ENCODE measurements at regions not wholly inside any gene's neighbourhood (a gene's known extent, or its start where the extent isn't known, plus 50 kb on each side); places are given as distances from the start of the nearest gene placed in this dataset.

DNA sequence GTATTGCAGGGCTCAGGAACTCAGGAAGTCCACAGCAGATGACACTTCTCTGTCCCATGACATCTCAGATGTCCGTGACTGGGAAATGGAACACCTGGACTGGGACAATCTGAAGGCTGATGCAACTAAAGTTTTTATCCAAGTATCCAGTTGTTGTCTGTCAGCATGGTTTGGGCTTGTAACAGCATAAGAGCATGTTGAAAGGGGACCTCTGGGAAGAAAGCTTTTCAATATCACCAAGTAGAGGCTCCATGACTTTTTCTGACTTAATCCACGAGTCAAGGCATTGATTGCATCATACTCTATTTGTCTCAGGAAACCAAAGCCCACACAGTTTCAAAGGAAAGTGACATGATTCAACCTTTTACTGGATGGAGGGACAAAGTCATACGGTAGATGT, 807.7 kb downstream of the MTRR start:
- no peak for DNase-seq (ENCODE audit: low spot score)
- H3K79me2 ChIP-seq (ENCODE audit: insufficient read depth, low read depth, low read length) = no peaks in the 10 kb centered on the region
- ChIA-PET CTCF (ENCODE audit: unreplicated experiment) (no interaction called here), POLR2A (interaction anchor here (1.4 kb wide), 1 partner anchor 9 kb away, joined by 3 read pairs; no protein-coding TSS in a partner anchor)
- no peaks in the 10 kb centered on the region for H3K9me3 ChIP-seq (ENCODE audit: low read length)
- intact Hi-C loops (cut with micrococcal nuclease; ENCODE audit: unreplicated experiment) = no loop called here
- no peak overlapping the region for H3K4me3 ChIP-seq (ENCODE audit: low read depth, low read length, poor library complexity, severe bottlenecking)
- no peaks in the 10 kb centered on the region for H3K4me1 ChIP-seq (ENCODE audit: insufficient read depth, low read length, poor library complexity, severe bottlenecking)
- no peaks in the 10 kb centered on the region for H4K20me1 ChIP-seq (ENCODE audit: insufficient read depth, low read length)
- H3K9me2 ChIP-seq (ENCODE audit: insufficient read depth, low read length) = no peaks in the 10 kb centered on the region
- no peak overlapping the region for H3K4me2 ChIP-seq (ENCODE audit: low read length)
- TF ChIP-seq EZH2phosphoT487 (IDR thresholded peaks at IDR 0.05; ENCODE audit: borderline replicate concordance, low read depth, low read length) = no peak
- TF ChIP-seq, protein P1, sequence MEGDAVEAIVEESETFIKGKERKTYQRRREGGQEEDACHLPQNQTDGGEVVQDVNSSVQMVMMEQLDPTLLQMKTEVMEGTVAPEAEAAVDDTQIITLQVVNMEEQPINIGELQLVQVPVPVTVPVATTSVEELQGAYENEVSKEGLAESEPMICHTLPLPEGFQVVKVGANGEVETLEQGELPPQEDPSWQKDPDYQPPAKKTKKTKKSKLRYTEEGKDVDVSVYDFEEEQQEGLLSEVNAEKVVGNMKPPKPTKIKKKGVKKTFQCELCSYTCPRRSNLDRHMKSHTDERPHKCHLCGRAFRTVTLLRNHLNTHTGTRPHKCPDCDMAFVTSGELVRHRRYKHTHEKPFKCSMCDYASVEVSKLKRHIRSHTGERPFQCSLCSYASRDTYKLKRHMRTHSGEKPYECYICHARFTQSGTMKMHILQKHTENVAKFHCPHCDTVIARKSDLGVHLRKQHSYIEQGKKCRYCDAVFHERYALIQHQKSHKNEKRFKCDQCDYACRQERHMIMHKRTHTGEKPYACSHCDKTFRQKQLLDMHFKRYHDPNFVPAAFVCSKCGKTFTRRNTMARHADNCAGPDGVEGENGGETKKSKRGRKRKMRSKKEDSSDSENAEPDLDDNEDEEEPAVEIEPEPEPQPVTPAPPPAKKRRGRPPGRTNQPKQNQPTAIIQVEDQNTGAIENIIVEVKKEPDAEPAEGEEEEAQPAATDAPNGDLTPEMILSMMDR (conservative IDR thresholded peaks at IDR 0.05; ENCODE audit: low read length) = no peak
- H2AFZ ChIP-seq (ENCODE audit: low read length) = no peak overlapping the region
- H3K27ac ChIP-seq (ENCODE audit: low read depth, low read length, poor library complexity, severe bottlenecking) = no peak overlapping the region
- no peaks in the 10 kb centered on the region for H3K36me3 ChIP-seq (ENCODE audit: insufficient read depth, low read length)
- no TSS peak for BruUV-seq (replicated peaks)

DNA sequence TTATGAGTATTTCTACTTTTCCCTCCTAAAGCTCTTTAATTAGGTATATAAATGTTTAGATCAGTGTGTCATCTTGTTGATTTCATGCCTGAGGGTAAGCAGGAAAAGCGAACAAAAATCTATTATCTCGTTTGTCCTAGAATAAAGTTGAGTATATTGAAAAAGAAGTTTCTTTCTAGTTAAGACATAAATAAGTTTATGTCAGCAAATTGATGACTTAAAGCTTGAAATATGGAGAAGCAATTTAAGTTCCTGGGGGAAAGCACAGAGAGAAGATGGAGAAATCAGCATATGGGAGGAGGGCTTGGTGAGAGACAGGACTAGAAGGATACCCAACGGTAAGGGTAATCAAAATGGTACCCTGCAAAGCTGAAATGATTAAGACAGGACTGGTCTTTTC, 813.4 kb downstream of the MTRR start:
- H3K4me3 ChIP-seq (ENCODE audit: low read depth, low read length, poor library complexity, severe bottlenecking) = no peak overlapping the region
- intact Hi-C loops (cut with micrococcal nuclease; ENCODE audit: unreplicated experiment) = no loop called here
- H3K36me3 ChIP-seq (ENCODE audit: insufficient read depth, low read length) = no peaks in the 10 kb centered on the region
- POLR2A ChIA-PET = no interaction called here
- H2AFZ ChIP-seq (ENCODE audit: low read length) = no peak overlapping the region
- no peak for TF ChIP-seq EZH2phosphoT487 (IDR thresholded peaks at IDR 0.05; ENCODE audit: borderline replicate concordance, low read depth, low read length)
- TF ChIP-seq, protein P1 (conservative IDR thresholded peaks at IDR 0.05; ENCODE audit: low read length) = no peak
- CTCF ChIA-PET (ENCODE audit: unreplicated experiment) = no interaction called here
- no peak overlapping the region for H3K4me2 ChIP-seq (ENCODE audit: low read length)
- H3K9me2 ChIP-seq (ENCODE audit: insufficient read depth, low read length) = no peaks in the 10 kb centered on the region
- no TSS peak for BruUV-seq (replicated peaks)
- no peaks in the 10 kb centered on the region for H3K4me1 ChIP-seq (ENCODE audit: insufficient read depth, low read length, poor library complexity, severe bottlenecking)
- no peak overlapping the region for H3K27ac ChIP-seq (ENCODE audit: low read depth, low read length, poor library complexity, severe bottlenecking)
- no peaks in the 10 kb centered on the region for H3K9me3 ChIP-seq (ENCODE audit: low read length)
- H3K79me2 ChIP-seq (ENCODE audit: insufficient read depth, low read depth, low read length) = no peaks in the 10 kb centered on the region
- no peak for DNase-seq (ENCODE audit: low spot score)
- H4K20me1 ChIP-seq (ENCODE audit: insufficient read depth, low read length) = no peaks in the 10 kb centered on the region

DNA sequence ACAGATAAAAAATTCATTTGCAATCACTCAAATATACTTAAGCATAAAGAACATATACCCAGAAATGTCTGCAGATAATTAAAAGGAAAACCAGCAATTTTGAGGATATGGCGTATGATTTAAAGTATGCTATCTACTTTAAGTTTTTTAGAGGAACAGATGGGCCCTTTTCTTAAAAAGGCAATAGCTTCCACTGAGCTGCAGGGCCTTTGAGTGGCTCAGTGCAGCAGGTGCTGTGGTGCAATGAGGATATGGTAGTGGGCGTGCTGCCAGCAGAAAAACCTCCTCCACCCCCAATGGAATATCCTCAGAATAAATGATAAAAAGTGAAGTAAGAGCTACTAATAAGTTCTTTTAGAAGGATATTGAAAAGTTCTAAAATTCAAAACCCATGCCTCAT, 814.5 kb downstream of the MTRR start:
- POLR2A ChIA-PET = no interaction called here
- H3K4me1 ChIP-seq (ENCODE audit: insufficient read depth, low read length, poor library complexity, severe bottlenecking) = no peaks in the 10 kb centered on the region

More for the DNA sequence above, 814.5 kb downstream of the MTRR start:
- intact Hi-C loops (cut with micrococcal nuclease; ENCODE audit: unreplicated experiment) = no loop called here
- no peak for TF ChIP-seq EZH2phosphoT487 (IDR thresholded peaks at IDR 0.05; ENCODE audit: borderline replicate concordance, low read depth, low read length)
- TF ChIP-seq, protein P1 (conservative IDR thresholded peaks at IDR 0.05; ENCODE audit: low read length) = no peak
- no peaks in the 10 kb centered on the region for H3K9me2 ChIP-seq (ENCODE audit: insufficient read depth, low read length)
- CTCF ChIA-PET (ENCODE audit: unreplicated experiment) = no interaction called here
- H3K27ac ChIP-seq (ENCODE audit: low read depth, low read length, poor library complexity, severe bottlenecking) = no peak overlapping the region
- no TSS peak for BruUV-seq (replicated peaks)
- H2AFZ ChIP-seq (ENCODE audit: low read length) = no peak overlapping the region
- no peak overlapping the region for H3K4me3 ChIP-seq (ENCODE audit: low read depth, low read length, poor library complexity, severe bottlenecking)
- H3K4me2 ChIP-seq (ENCODE audit: low read length) = no peak overlapping the region
- no peak for DNase-seq (ENCODE audit: low spot score)
- no peaks in the 10 kb centered on the region for H4K20me1 ChIP-seq (ENCODE audit: insufficient read depth, low read length)
- no peaks in the 10 kb centered on the region for H3K9me3 ChIP-seq (ENCODE audit: low read length)
- no peaks in the 10 kb centered on the region for H3K36me3 ChIP-seq (ENCODE audit: insufficient read depth, low read length)
- no peaks in the 10 kb centered on the region for H3K79me2 ChIP-seq (ENCODE audit: insufficient read depth, low read depth, low read length)
